Neural cell (in vitro differentiated cells): ENCODE measurements at regions not wholly inside any gene's neighbourhood (a gene's known extent, or its start where the extent isn't known, plus 50 kb on each side); places are given as distances from the start of the nearest gene placed in this dataset.

Experiments used
- H2AFZ ChIP-seq: fragments of 200-600, 300-800 bp; sonication (generic), shearing (Covaris generic); 2 replicates; pipeline ENCODE4 v1.6.0; 2014; ENCODE audit warnings: low read depth, mild to moderate bottlenecking, antibody characterized with exemption, low read length, moderate library complexity
- H3F3A ChIP-seq: fragments of 200-600 bp; shearing (Covaris generic); 2 replicates; pipeline ENCODE4 v1.6.1; 2016; ENCODE audit warnings: mild to moderate bottlenecking, moderate library complexity, mixed read lengths, antibody characterized with exemption, low read length; ENCODE audit not compliant: insufficient read depth, poor library complexity, severe bottlenecking
- H3K27ac ChIP-seq: fragments of 200-600, 300-800 bp; sonication (generic), shearing (Covaris generic); 2 replicates; pipeline ENCODE4 v1.5.1; 2014; ENCODE audit warnings: mild to moderate bottlenecking, low read length, moderate library complexity
- H3K27me3 ChIP-seq: fragments of 300-800, 200-600 bp; sonication (generic), shearing (Covaris generic); 2 replicates; pipeline ENCODE4 v1.6.0; 2014; ENCODE audit warnings: mild to moderate bottlenecking, low read depth, low read length, moderate library complexity; ENCODE audit not compliant: insufficient read depth
- H3K36me3 ChIP-seq: fragments of 300-800, 200-600 bp; sonication (generic), shearing (Covaris generic); 2 replicates; pipeline ENCODE4 v1.5.1; 2014; ENCODE audit warnings: mild to moderate bottlenecking, antibody characterized with exemption, low read length, moderate library complexity; ENCODE audit not compliant: insufficient read depth
- H3K4me2 ChIP-seq: fragments of 300-800, 200-600 bp; sonication (generic), shearing (Covaris generic); 2 replicates; pipeline ENCODE4 v1.6.0; 2014; ENCODE audit warnings: mild to moderate bottlenecking, low read length
- H3K4me3 ChIP-seq: fragments of 300-800, 200-600 bp; sonication (generic), shearing (Covaris generic); 2 replicates; pipeline ENCODE4 v1.5.1; 2014; ENCODE audit warnings: mild to moderate bottlenecking, low read length, moderate library complexity
- H3K79me2 ChIP-seq: fragments of 200-600 bp; shearing (Covaris generic); replicated peaks from 2 replicates; pipeline ENCODE4 v1.6.0; 2014; ENCODE audit warnings: mild to moderate bottlenecking, low read length, moderate library complexity; ENCODE audit not compliant: insufficient read depth
- H3K9ac ChIP-seq: fragments of 300-800, 200-600 bp; sonication (generic), shearing (Covaris generic); 2 replicates; pipeline ENCODE4 v1.6.1; 2016; ENCODE audit warnings: mild to moderate bottlenecking, low read length, mixed read lengths
- H3K9me2 ChIP-seq: fragments of 200-600 bp; shearing (Covaris generic); 2 replicates; pipeline ENCODE4 v1.6.1; 2016; ENCODE audit warnings: mild to moderate bottlenecking, low read length, mixed read lengths; ENCODE audit not compliant: insufficient read depth
- H3K9me3 ChIP-seq: fragments of 200-600, 300-800 bp; sonication (generic), shearing (Covaris generic); 2 replicates; pipeline ENCODE4 v1.6.1; 2016; ENCODE audit warnings: mild to moderate bottlenecking, mixed run types, low read length, moderate library complexity, mixed read lengths
- H4K20me1 ChIP-seq: fragments of 200-600 bp; shearing (Covaris generic); 2 replicates; pipeline ENCODE4 v1.6.1; 2016; ENCODE audit warnings: mild to moderate bottlenecking, mixed run types; ENCODE audit not compliant: insufficient read depth
- EP300 ChIP-seq: fragments of 450-650 bp; conservative IDR thresholded peaks from 2 replicates; pipeline ENCODE4 v1.6.1; 2014; ENCODE audit warnings: antibody characterized with exemption, mild to moderate bottlenecking, moderate library complexity; ENCODE audit not compliant: poor library complexity, severe bottlenecking
- EZH2 ChIP-seq: fragments of 200-600, 300-800 bp; shearing (Covaris generic), sonication (generic); IDR thresholded peaks from 2 replicates; pipeline ENCODE4 v1.6.1; 2014; ENCODE audit warnings: antibody characterized with exemption, low read length, borderline replicate concordance, mild to moderate bottlenecking; ENCODE audit not compliant: insufficient read depth, poor library complexity, severe bottlenecking
- MXI1 ChIP-seq: fragments of 450-650 bp; conservative IDR thresholded peaks from 2 replicates; pipeline ENCODE4 v1.6.1; 2014; ENCODE audit warnings: antibody characterized with exemption, mild to moderate bottlenecking; ENCODE audit not compliant: poor library complexity, severe bottlenecking
- POLR2AphosphoS5 ChIP-seq: IDR thresholded peaks from 2 replicates; pipeline ENCODE4 v1.6.1; 2012
- RAD21 ChIP-seq: fragments of 450-650 bp; conservative IDR thresholded peaks from 2 replicates; pipeline ENCODE4 v1.6.1; 2014; ENCODE audit warnings: antibody characterized with exemption, mild to moderate bottlenecking, moderate library complexity
- SMC3 ChIP-seq: fragments of 450-650 bp; conservative IDR thresholded peaks from 2 replicates; pipeline ENCODE4 v1.6.1; 2014; ENCODE audit warnings: antibody characterized with exemption, mild to moderate bottlenecking, moderate library complexity; ENCODE audit not compliant: poor library complexity
- TAF1 ChIP-seq: IDR thresholded peaks from 2 replicates; pipeline ENCODE4 v1.6.1; 2012; ENCODE audit warnings: low read depth
- TF ChIP-seq, protein P1 (sequence below): IDR thresholded peaks from 2 replicates; pipeline ENCODE4 v1.6.1; 2012; ENCODE audit warnings: borderline replicate concordance
- TF ChIP-seq, protein P2 (sequence below): fragments of 450-650 bp; IDR thresholded peaks from 2 replicates; pipeline ENCODE4 v1.5.1; 2014; ENCODE audit warnings: antibody characterized with exemption, mild to moderate bottlenecking, moderate library complexity; ENCODE audit not compliant: poor library complexity, severe bottlenecking

DNA sequence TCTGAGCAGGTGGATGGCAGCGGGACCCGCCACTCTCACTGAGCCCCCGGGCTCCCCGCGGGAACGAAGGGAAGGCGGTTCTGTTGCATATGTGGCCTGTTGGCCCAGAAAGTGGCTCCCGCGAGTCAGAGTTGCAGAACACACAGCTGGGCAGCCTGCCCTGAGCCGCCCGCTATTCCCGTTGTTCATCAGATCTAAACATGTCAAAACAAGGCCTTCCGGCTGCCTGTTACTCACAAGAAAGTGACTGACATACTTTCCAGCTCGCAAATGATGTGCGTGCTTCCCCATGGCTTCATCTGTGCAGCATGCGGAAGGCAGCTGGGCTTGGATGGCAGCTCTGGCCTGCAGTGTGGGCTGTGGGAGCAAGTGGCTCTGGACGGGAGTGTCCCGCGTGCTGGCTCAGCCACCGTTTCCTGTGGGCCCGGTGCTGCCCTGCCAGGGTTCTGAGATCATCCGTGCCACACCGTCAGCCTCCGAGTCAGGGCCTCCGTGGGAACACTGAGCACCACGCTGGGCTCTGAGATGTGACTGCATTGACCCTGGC lies 227.3 kb downstream of the ERMARD start:
- Histone ChIP-seq H3K36me3 (no peaks in the 10 kb centered on the region), H3K9me3 (no peaks in the 10 kb centered on the region), H3K27me3 (no peaks in the 10 kb centered on the region), H3K9ac (no peak overlapping the region), H3K27ac (no peak overlapping the region), H4K20me1 (no peaks in the 10 kb centered on the region), H3K4me2 (no peak overlapping the region), H3F3A (no peaks in the 10 kb centered on the region), H3K9me2 (no peaks in the 10 kb centered on the region), H3K4me3 (no peak overlapping the region), H2AFZ (no peak overlapping the region), H3K79me2 (no peaks in the 10 kb centered on the region)
- no peak for TF ChIP-seq MXI1
- no peak for TF ChIP-seq SMC3
- peak; percentile 17 for TF ChIP-seq POLR2AphosphoS5
- peak; percentile 49 for TF ChIP-seq EP300

DNA sequence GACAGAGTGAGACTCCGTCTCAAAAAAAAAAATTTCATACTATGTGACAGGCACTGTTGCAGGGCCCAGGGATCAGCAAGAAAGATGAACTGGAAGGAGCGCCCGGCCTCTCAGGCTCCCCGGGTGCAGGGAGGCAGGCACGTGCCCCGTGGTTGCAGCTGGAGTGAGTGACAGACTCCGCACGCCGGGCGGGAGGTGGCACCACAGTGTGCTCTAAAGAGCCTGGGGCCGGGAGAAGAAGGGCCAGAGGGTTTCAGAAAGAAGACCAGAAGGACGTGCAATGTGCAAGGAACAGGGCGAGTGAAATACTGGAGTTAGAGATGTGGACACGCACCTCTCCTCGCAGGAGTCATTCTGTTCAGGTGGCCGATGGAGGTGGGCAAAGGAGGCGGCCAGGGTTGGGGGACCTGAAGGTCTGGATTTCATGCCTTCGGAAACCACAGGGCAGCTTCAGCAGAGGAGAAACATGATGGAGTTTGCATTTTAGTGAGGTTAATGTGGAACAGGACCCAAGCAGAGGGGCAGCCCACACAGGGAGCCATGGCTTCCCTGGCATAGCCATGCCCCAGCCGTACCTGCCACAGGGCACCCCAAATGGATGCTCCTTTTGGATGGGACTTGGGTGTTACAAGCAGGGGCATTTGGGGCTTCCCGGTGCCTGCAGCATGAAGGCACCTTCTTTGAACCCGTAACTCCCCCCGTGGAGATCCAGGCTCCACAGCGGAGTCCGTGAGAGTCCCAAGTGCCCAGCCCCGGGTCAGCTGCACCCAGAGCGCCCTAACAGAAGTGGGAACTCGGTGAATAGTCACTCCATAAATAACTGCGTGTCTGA lies 226.2 kb downstream of the ERMARD start:
- no peak overlapping the region for H3K27ac ChIP-seq
- H3K9me2 ChIP-seq: no peaks in the 10 kb centered on the region
- no peak overlapping the region for H3K9ac ChIP-seq
- H3K4me3 ChIP-seq: no peak overlapping the region
- H3K4me2 ChIP-seq: no peak overlapping the region
- H3K27me3 ChIP-seq: no peaks in the 10 kb centered on the region
- no peaks in the 10 kb centered on the region for H3K79me2 ChIP-seq
- TF ChIP-seq SMC3 (no peak), TAF1 (no peak), RAD21 (no peak), MXI1 (no peak), EZH2 (no peak), POLR2AphosphoS5 (no peak), EP300 (no peak)
- TF ChIP-seq, protein P1, sequence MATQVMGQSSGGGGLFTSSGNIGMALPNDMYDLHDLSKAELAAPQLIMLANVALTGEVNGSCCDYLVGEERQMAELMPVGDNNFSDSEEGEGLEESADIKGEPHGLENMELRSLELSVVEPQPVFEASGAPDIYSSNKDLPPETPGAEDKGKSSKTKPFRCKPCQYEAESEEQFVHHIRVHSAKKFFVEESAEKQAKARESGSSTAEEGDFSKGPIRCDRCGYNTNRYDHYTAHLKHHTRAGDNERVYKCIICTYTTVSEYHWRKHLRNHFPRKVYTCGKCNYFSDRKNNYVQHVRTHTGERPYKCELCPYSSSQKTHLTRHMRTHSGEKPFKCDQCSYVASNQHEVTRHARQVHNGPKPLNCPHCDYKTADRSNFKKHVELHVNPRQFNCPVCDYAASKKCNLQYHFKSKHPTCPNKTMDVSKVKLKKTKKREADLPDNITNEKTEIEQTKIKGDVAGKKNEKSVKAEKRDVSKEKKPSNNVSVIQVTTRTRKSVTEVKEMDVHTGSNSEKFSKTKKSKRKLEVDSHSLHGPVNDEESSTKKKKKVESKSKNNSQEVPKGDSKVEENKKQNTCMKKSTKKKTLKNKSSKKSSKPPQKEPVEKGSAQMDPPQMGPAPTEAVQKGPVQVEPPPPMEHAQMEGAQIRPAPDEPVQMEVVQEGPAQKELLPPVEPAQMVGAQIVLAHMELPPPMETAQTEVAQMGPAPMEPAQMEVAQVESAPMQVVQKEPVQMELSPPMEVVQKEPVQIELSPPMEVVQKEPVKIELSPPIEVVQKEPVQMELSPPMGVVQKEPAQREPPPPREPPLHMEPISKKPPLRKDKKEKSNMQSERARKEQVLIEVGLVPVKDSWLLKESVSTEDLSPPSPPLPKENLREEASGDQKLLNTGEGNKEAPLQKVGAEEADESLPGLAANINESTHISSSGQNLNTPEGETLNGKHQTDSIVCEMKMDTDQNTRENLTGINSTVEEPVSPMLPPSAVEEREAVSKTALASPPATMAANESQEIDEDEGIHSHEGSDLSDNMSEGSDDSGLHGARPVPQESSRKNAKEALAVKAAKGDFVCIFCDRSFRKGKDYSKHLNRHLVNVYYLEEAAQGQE: no peak
- TF ChIP-seq, protein P2, sequence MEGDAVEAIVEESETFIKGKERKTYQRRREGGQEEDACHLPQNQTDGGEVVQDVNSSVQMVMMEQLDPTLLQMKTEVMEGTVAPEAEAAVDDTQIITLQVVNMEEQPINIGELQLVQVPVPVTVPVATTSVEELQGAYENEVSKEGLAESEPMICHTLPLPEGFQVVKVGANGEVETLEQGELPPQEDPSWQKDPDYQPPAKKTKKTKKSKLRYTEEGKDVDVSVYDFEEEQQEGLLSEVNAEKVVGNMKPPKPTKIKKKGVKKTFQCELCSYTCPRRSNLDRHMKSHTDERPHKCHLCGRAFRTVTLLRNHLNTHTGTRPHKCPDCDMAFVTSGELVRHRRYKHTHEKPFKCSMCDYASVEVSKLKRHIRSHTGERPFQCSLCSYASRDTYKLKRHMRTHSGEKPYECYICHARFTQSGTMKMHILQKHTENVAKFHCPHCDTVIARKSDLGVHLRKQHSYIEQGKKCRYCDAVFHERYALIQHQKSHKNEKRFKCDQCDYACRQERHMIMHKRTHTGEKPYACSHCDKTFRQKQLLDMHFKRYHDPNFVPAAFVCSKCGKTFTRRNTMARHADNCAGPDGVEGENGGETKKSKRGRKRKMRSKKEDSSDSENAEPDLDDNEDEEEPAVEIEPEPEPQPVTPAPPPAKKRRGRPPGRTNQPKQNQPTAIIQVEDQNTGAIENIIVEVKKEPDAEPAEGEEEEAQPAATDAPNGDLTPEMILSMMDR: no peak
- H4K20me1 ChIP-seq: no peaks in the 10 kb centered on the region
- no peak overlapping the region for H2AFZ ChIP-seq
- H3K36me3 ChIP-seq: no peaks in the 10 kb centered on the region
- H3F3A ChIP-seq: no peaks in the 10 kb centered on the region
- no peaks in the 10 kb centered on the region for H3K9me3 ChIP-seq
